Neuronal stem cell (in vitro differentiated cells): ENCODE measurements at regions not wholly inside any gene's neighbourhood (a gene's known extent, or its start where the extent isn't known, plus 50 kb on each side); places are given as distances from the start of the nearest gene placed in this dataset.
"Not testable (repeated sequence)": the region's sequence is repeated elsewhere in the genome, so short reads cannot be mapped to it uniquely, and the experiment has no call there.

Source experiments
- DNase-seq: peaks from one replicate; pipeline ENCODE4 v3.0.0-alpha.2; 2013; ENCODE audit warnings: low spot score
- H2AFZ ChIP-seq: one replicate; pipeline ENCODE4 v1.6.1; 2013; ENCODE audit warnings: mild to moderate bottlenecking, low read length, inconsistent platforms
- H2AK5ac ChIP-seq: 2 replicates; pipeline ENCODE4 v1.6.1; 2013; ENCODE audit warnings: low read depth, mild to moderate bottlenecking, inconsistent platforms, low read length, moderate library complexity, mixed read lengths
- H2BK120ac ChIP-seq: 2 replicates; pipeline ENCODE4 v1.6.1; 2013; ENCODE audit warnings: low read depth, mild to moderate bottlenecking, inconsistent platforms, low read length, moderate library complexity, mixed read lengths
- H2BK12ac ChIP-seq: one replicate; pipeline ENCODE4 v1.6.1; 2013; ENCODE audit warnings: low read length, inconsistent platforms
- H2BK15ac ChIP-seq: 2 replicates; pipeline ENCODE4 v1.6.1; 2013; ENCODE audit warnings: mild to moderate bottlenecking, low read length, inconsistent platforms, mixed read lengths
- H2BK5ac ChIP-seq: one replicate; pipeline ENCODE4 v1.6.1; 2013; ENCODE audit warnings: inconsistent platforms, mild to moderate bottlenecking, low read length, moderate library complexity
- H3K14ac ChIP-seq: one replicate; pipeline ENCODE4 v1.6.1; 2013; ENCODE audit warnings: low read length, inconsistent platforms
- H3K18ac ChIP-seq: 2 replicates; pipeline ENCODE4 v1.6.1; 2013; ENCODE audit warnings: low read length, inconsistent platforms
- H3K23ac ChIP-seq: 2 replicates; pipeline ENCODE4 v1.6.1; 2013; ENCODE audit warnings: low read depth, mild to moderate bottlenecking, mixed read lengths, low read length, inconsistent platforms; ENCODE audit not compliant: poor library complexity
- H3K27ac ChIP-seq: replicated peaks from 3 replicates; pipeline ENCODE4 v1.5.1; 2013; ENCODE audit warnings: low read length, inconsistent platforms
- H3K27me3 ChIP-seq, 3 experiments: 2 replicates each; pipeline ENCODE4 v1.6.1; 2013; ENCODE audit warnings: low read length in 3 of 3, mild to moderate bottlenecking in 2 of 3, inconsistent platforms in 1 of 3, low read depth in 1 of 3, mixed read lengths in 1 of 3, moderate library complexity in 1 of 3; ENCODE audit not compliant: control insufficient read depth in 3 of 3, insufficient read depth in 3 of 3
- H3K36me3 ChIP-seq, 2 donors: replicated peaks in 1 of 2; 2 replicates each; pipeline ENCODE4 v1.6.1; 2013; ENCODE audit warnings: low read length in 2 of 2; ENCODE audit not compliant: control insufficient read depth in 2 of 2, insufficient read depth in 2 of 2
- H3K4ac ChIP-seq: 2 replicates; pipeline ENCODE4 v1.6.1; 2013; ENCODE audit warnings: inconsistent platforms, mild to moderate bottlenecking, low read length, moderate library complexity
- H3K4me1 ChIP-seq, 2 donors: 1 replicate in 1 of 2; 2 replicates in 1 of 2; pipeline ENCODE4 v1.6.1; 2013; ENCODE audit warnings: low read length in 2 of 2, low read depth in 1 of 2; ENCODE audit not compliant: control insufficient read depth in 2 of 2, insufficient read depth in 1 of 2
- H3K4me2 ChIP-seq: one replicate; pipeline ENCODE4 v1.6.1; 2013; ENCODE audit warnings: mild to moderate bottlenecking, low read length, inconsistent platforms; ENCODE audit not compliant: insufficient read depth, poor library complexity, severe bottlenecking
- H3K4me3 ChIP-seq, 2 donors: 2 replicates each; pipeline ENCODE4 v1.5.1; 2013; ENCODE audit warnings: low read length in 2 of 2, mild to moderate bottlenecking in 2 of 2, inconsistent platforms in 1 of 2, moderate library complexity in 1 of 2
- H3K79me1 ChIP-seq: one replicate; pipeline ENCODE4 v1.6.1; 2013; ENCODE audit warnings: low read depth, mild to moderate bottlenecking, inconsistent platforms, low read length, moderate library complexity
- H3K9ac ChIP-seq: one replicate; pipeline ENCODE4 v1.6.1; 2013; ENCODE audit warnings: mild to moderate bottlenecking, low read depth, low read length, inconsistent platforms; ENCODE audit not compliant: poor library complexity
- H3K9me3 ChIP-seq, 2 donors: replicated peaks in 1 of 2; 2 replicates each; pipeline versions ENCODE3 to v1.6.1; 2013; ENCODE audit warnings: low read length in 2 of 2, mild to moderate bottlenecking in 2 of 2, inconsistent platforms in 1 of 2, low read depth in 1 of 2, mixed read lengths in 1 of 2, moderate library complexity in 1 of 2; ENCODE audit not compliant: control insufficient read depth in 2 of 2, insufficient read depth in 1 of 2
- H4K8ac ChIP-seq: one replicate; pipeline ENCODE4 v1.6.1; 2013; ENCODE audit warnings: low read depth, mild to moderate bottlenecking, inconsistent platforms, low read length, moderate library complexity
- H4K91ac ChIP-seq: one replicate; pipeline ENCODE4 v1.6.1; 2013; ENCODE audit warnings: low read length, low read depth, mild to moderate bottlenecking, inconsistent platforms; ENCODE audit not compliant: poor library complexity
- WGBS, 2 donors: extraction: QIAGEN DNeasy Blood & Tissue Kit; methylation state at CpG; one replicate each; pipeline ENCODE4 v1.1.7; 2013; ENCODE audit warnings: missing lambda C conversion rate in 2 of 2, mixed read lengths in 1 of 2; ENCODE audit not compliant: insufficient read length in 2 of 2, insufficient replicate concordance in 1 of 2; ENCODE audit errors: extremely low coverage in 2 of 2; 5-methylcytosine and 5-hydroxymethylcytosine counted together

- Histone ChIP-seq H3K27ac (no peak overlapping the region), H3K9me3 (peaks cover 0 to 3% of the 10 kb centered on the region in 2 donors), H3K4me3 (no peak overlapping the region), H2BK5ac (no peak overlapping the region), H3K4me1 (no peaks in the 10 kb centered on the region), H3K23ac (no peak overlapping the region), H2AK5ac (no peak overlapping the region), H3K79me1 (no peaks in the 10 kb centered on the region), H3K14ac (no peak overlapping the region), H2BK12ac (no peak overlapping the region), H3K4ac (no peak overlapping the region), H3K18ac (no peak overlapping the region), H3K27me3 (no peaks in the 10 kb centered on the region), H3K36me3 (no peaks in the 10 kb centered on the region), H4K8ac (no peak overlapping the region), H3K4me2 (no peak overlapping the region), H3K9ac (no peak overlapping the region), H2BK15ac (no peak overlapping the region), H2BK120ac (no peak overlapping the region), H4K91ac (no peak overlapping the region), H2AFZ (no peak overlapping the region)
- no CpG with 5 or more reads among the region's 3 CpGs for WGBS, 2 donors
- no peak for DNase-seq
Measured at GRCh38 chr9:22228542-22228941, 218.1 kb upstream of the DMRTA1 start.

- Histone ChIP-seq H3K18ac (no peak overlapping the region), H4K91ac (no peak overlapping the region), H3K27me3 (no peaks in the 10 kb centered on the region), H3K9me3 (peaks cover 0 to 3% of the 10 kb centered on the region in 2 donors), H3K4me2 (no peak overlapping the region), H2BK12ac (no peak overlapping the region), H3K27ac (no peak overlapping the region), H3K4me1 (no peaks in the 10 kb centered on the region), H2AFZ (no peak overlapping the region), H3K14ac (no peak overlapping the region), H3K9ac (no peak overlapping the region), H2BK15ac (no peak overlapping the region), H2AK5ac (no peak overlapping the region), H2BK120ac (no peak overlapping the region), H3K4me3 (no peak overlapping the region), H4K8ac (no peak overlapping the region), H2BK5ac (no peak overlapping the region), H3K79me1 (no peaks in the 10 kb centered on the region), H3K36me3 (no peaks in the 10 kb centered on the region), H3K23ac (no peak overlapping the region), H3K4ac (no peak overlapping the region)
- DNase-seq, result no peak
- WGBS, 2 donors, result no CpG with 5 or more reads among the region's 4 CpGs
Measured at GRCh38 chr9:22229069-22229468, 217.6 kb upstream of the DMRTA1 start.

GRCh38 chr9:22231309-22231708 lies 215.3 kb upstream of the DMRTA1 start:
- H4K91ac ChIP-seq, H3K14ac ChIP-seq, H2BK12ac ChIP-seq, H2BK120ac ChIP-seq, H3K23ac ChIP-seq, H2BK15ac ChIP-seq, H2BK5ac ChIP-seq, H2AFZ ChIP-seq, H2AK5ac ChIP-seq, H3K4me3 ChIP-seq, H3K79me1 ChIP-seq, H4K8ac ChIP-seq, DNase-seq, H3K4me2 ChIP-seq, H3K9ac ChIP-seq, H3K18ac ChIP-seq, H3K27me3 ChIP-seq, H3K27ac ChIP-seq, H3K9me3 ChIP-seq, H3K4me1 ChIP-seq, H3K36me3 ChIP-seq, H3K4ac ChIP-seq: not testable (repeated sequence)

GRCh38 chr9:22232971-22233370 lies 213.7 kb upstream of the DMRTA1 start:
- no peaks in the 10 kb centered on the region for H3K4me1 ChIP-seq
- H3K79me1 ChIP-seq, result no peaks in the 10 kb centered on the region
- no CpG with 5 or more reads among the region's 1 CpG for WGBS, 2 donors
- H4K91ac ChIP-seq, result no peak overlapping the region
- H2BK12ac ChIP-seq, result no peak overlapping the region
- no peak overlapping the region for H3K23ac ChIP-seq
- no peak overlapping the region for H3K4me2 ChIP-seq
- no peak for DNase-seq
- H2BK15ac ChIP-seq, result no peak overlapping the region
- H3K4me3 ChIP-seq, result no peak overlapping the region
- no peak overlapping the region for H3K14ac ChIP-seq
- H3K4ac ChIP-seq, result no peak overlapping the region
- no peak overlapping the region for H4K8ac ChIP-seq
- H3K9ac ChIP-seq, result no peak overlapping the region
- H2BK5ac ChIP-seq, result no peak overlapping the region
- no peak overlapping the region for H3K27ac ChIP-seq
- no peak overlapping the region for H2BK120ac ChIP-seq
- no peaks in the 10 kb centered on the region for H3K27me3 ChIP-seq
- peaks cover 0 to 3% of the 10 kb centered on the region in 2 donors for H3K9me3 ChIP-seq
- no peak overlapping the region for H2AK5ac ChIP-seq
- H3K36me3 ChIP-seq, result no peaks in the 10 kb centered on the region
- H3K18ac ChIP-seq, result no peak overlapping the region
- no peak overlapping the region for H2AFZ ChIP-seq
